HCT116 (cell line): ENCODE measurements at regions not wholly inside any gene's neighbourhood (a gene's known extent, or its start where the extent isn't known, plus 50 kb on each side); places are given as distances from the start of the nearest gene placed in this dataset.

ENCODE experiments used
- ATAC-seq: fragments of 200-7000 bp; cut with Tn5 transposase; 2 replicates; pipeline ENCODE4 v1.9.1; 2020; ENCODE audit warnings: mild to moderate bottlenecking, moderate library complexity
- BruUV-seq: library from RNA; stranded (reverse); fragments of 400-500 nt; replicated peaks from 2 replicates; lab custom pipeline; 2021; lab: Mats Ljungman, UMichigan
- CTCF ChIA-PET: fragments of 300-600 bp; sonication (Branson Sonifier 250); formaldehyde crosslinking; loops from one replicate; lab custom pipeline; 2021; ENCODE audit warnings: antibody characterized with exemption; lab: Charles Lee
- POLR2A ChIA-PET: fragments of 300-600, 350-600 bp; sonication (Branson Sonifier 250); formaldehyde crosslinking; loops from one replicate; lab custom pipeline; 2021; ENCODE audit warnings: antibody characterized with exemption; lab: Charles Lee
- RAD21 ChIA-PET, 2 experiments: fragments of 300-600 bp; sonication (Branson Sonifier 250); formaldehyde crosslinking; loops; one replicate each; lab custom pipeline; 2023; ENCODE audit warnings: low total read pairs in 2 of 2; ENCODE audit not compliant: uncharacterized antibody in 2 of 2, unreplicated experiment in 2 of 2, low non-redundant PET in 1 of 2; lab: Charles Lee
- DNase-seq: peaks from one replicate; pipeline ENCODE4 v3.0.0-alpha.2; 2010; ENCODE audit warnings: low read depth, low spot score
- H2AFZ ChIP-seq: fragments of 200-600 bp; shearing (Covaris generic), sonication (generic); 2 replicates; pipeline ENCODE4 v1.6.1; 2017; ENCODE audit warnings: low read depth, mixed run types, mixed read lengths, antibody characterized with exemption, low read length; ENCODE audit not compliant: poor library complexity, severe bottlenecking
- H3K27ac ChIP-seq: 2 replicates; pipeline ENCODE4 v1.5.1; 2012; ENCODE audit warnings: low read depth, low read length
- H3K27me3 ChIP-seq: fragments of 200-600 bp; sonication (generic); 2 replicates; pipeline ENCODE4 v1.6.1; 2016; ENCODE audit warnings: mixed run types, low read length, mixed read lengths; ENCODE audit not compliant: insufficient read depth
- H3K36me3 ChIP-seq, 2 experiments: fragments of 200-500 bp in 1 of 2; fragments of 200-600 bp in 1 of 2; sonication (Bioruptor generic) in 1 of 2; sonication (generic) in 1 of 2; 2 replicates each; pipeline versions ENCODE4 v1.5.1 to v1.6.1; 2014 to 2016; ENCODE audit warnings: low read length in 2 of 2, inconsistent platforms in 1 of 2, mixed read lengths in 1 of 2, mixed run types in 1 of 2; ENCODE audit not compliant: insufficient read depth in 2 of 2, control insufficient read depth in 1 of 2
- H3K4me1 ChIP-seq, 2 experiments: fragments of 200-600 bp in 1 of 2; sonication (generic) in 1 of 2; 2 replicates each; pipeline versions ENCODE4 v1.5.1 to v1.6.1; 2012 to 2017; ENCODE audit warnings: low read length in 2 of 2, inconsistent platforms in 1 of 2, mild to moderate bottlenecking in 1 of 2, mixed read lengths in 1 of 2, mixed run types in 1 of 2, moderate library complexity in 1 of 2; ENCODE audit not compliant: insufficient read depth in 2 of 2, control insufficient read depth in 1 of 2
- H3K4me2 ChIP-seq: fragments of 200-600 bp; sonication (generic); 2 replicates; pipeline ENCODE4 v1.6.1; 2017; ENCODE audit warnings: mixed run types, low read length, mixed read lengths
- H3K4me3 ChIP-seq, 2 experiments: fragments of 200-600 bp in 1 of 2; sonication (generic) in 1 of 2; replicated peaks in 1 of 2; 2 replicates each; pipeline ENCODE4 v1.5.1; 2011 to 2016; ENCODE audit warnings: low read length in 2 of 2, control low read depth in 1 of 2, low read depth in 1 of 2, mild to moderate bottlenecking in 1 of 2, mixed read lengths in 1 of 2, mixed run types in 1 of 2
- H3K79me2 ChIP-seq: fragments of 200-600 bp; sonication (generic); 2 replicates; pipeline ENCODE4 v1.6.1; 2017; ENCODE audit warnings: mild to moderate bottlenecking, mixed run types, low read length, moderate library complexity, mixed read lengths; ENCODE audit not compliant: insufficient read depth
- H3K9ac ChIP-seq: fragments of 200-600 bp; sonication (generic); 2 replicates; pipeline ENCODE4 v1.6.1; 2016; ENCODE audit warnings: low read length, mixed read lengths
- H3K9me2 ChIP-seq: fragments of 200-600 bp; sonication (generic), shearing (Covaris generic); 2 replicates; pipeline ENCODE4 v1.6.1; 2017; ENCODE audit warnings: mixed run types, mild to moderate bottlenecking, moderate library complexity; ENCODE audit not compliant: insufficient read depth
- H3K9me3 ChIP-seq, 2 experiments: fragments of 200-500 bp in 1 of 2; fragments of 200-600 bp in 1 of 2; sonication (Bioruptor generic) in 1 of 2; sonication (generic) in 1 of 2; 2 replicates each; pipeline ENCODE4 v1.6.1; 2014 to 2017; ENCODE audit warnings: low read length in 2 of 2, mixed read lengths in 2 of 2, inconsistent platforms in 1 of 2, low read depth in 1 of 2, mild to moderate bottlenecking in 1 of 2, mixed run types in 1 of 2, moderate library complexity in 1 of 2; ENCODE audit not compliant: control insufficient read depth in 1 of 2, insufficient read depth in 1 of 2
- H4K20me1 ChIP-seq: fragments of 200-600 bp; sonication (generic), shearing (Covaris generic); 2 replicates; pipeline ENCODE4 v1.6.1; 2017; ENCODE audit warnings: mixed run types, mild to moderate bottlenecking, moderate library complexity; ENCODE audit not compliant: insufficient read depth
- EGR1 ChIP-seq: IDR thresholded peaks from 2 replicates; pipeline ENCODE4 v1.6.1; 2012; ENCODE audit warnings: low read depth
- EZH2phosphoT487 ChIP-seq: fragments of 200-600 bp; IDR thresholded peaks from 2 replicates; pipeline ENCODE4 v1.6.1; 2018; ENCODE audit warnings: antibody characterized with exemption, borderline replicate concordance
- JUND ChIP-seq: IDR thresholded peaks from 2 replicates; pipeline ENCODE4 v1.6.1; 2012
- RAD21 ChIP-seq: IDR thresholded peaks from 2 replicates; pipeline ENCODE4 v1.6.1; 2012; ENCODE audit warnings: low read depth, mild to moderate bottlenecking
- SIN3A ChIP-seq: IDR thresholded peaks from 2 replicates; pipeline ENCODE4 v1.6.1; 2012; ENCODE audit warnings: low read depth
- SP1 ChIP-seq: IDR thresholded peaks from 2 replicates; pipeline ENCODE4 v1.6.1; 2012; ENCODE audit warnings: low read depth
- YY1 ChIP-seq: IDR thresholded peaks from 2 replicates; pipeline ENCODE4 v1.6.1; 2011; ENCODE audit warnings: low read length, low read depth, moderate library complexity, mild to moderate bottlenecking; ENCODE audit not compliant: insufficient replicate concordance; ENCODE audit errors: extremely low read depth
- ZFX ChIP-seq: fragments of 450-650 bp; IDR thresholded peaks from 2 replicates; pipeline ENCODE4 v1.6.1; 2017
- intact Hi-C: fragments of 100-400 bp; cut with micrococcal nuclease; formaldehyde crosslinking; loops from 2 replicates; pipeline ENCODE4 v1.10.0; 2022
- TF ChIP-seq, protein P1 (sequence below), 3 experiments: fragments of 200-600 bp in 1 of 3; sonication (generic) in 1 of 3; IDR thresholded peaks in 2 of 3; conservative IDR thresholded peaks in 1 of 3; 2 replicates each; pipeline ENCODE4 v1.5.1; 2012 to 2017; ENCODE audit warnings: low read depth in 2 of 3, low read length in 2 of 3, antibody characterized with exemption in 1 of 3, borderline replicate concordance in 1 of 3, control low read depth in 1 of 3, mild to moderate bottlenecking in 1 of 3, mixed read lengths in 1 of 3, mixed run types in 1 of 3, moderate library complexity in 1 of 3; ENCODE audit not compliant: insufficient read depth in 1 of 3
- TF ChIP-seq, protein P2 (sequence below): IDR thresholded peaks from 2 replicates; pipeline ENCODE4 v1.6.1; 2012

DNA sequence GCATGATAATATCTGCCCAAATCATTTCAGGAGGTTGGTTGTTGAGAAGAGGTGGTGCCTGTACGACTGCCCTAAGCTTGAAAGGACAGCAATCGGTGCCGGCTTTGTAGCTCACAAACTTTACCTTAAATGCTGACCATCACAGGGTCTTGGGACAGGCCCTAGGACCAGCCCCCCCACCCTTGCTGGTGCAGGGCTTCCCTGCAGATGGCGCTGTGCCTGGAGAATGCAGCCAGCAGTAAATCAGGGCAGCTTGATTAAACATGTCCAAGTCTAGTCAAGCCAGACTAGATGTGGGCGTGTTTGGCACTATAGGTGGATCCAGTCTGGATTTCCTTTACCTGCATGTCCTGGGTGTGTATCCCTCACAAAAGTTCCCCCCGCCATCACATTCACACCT, 135.5 kb upstream of the CRHR1 start:
- Histone ChIP-seq H3K27me3 (no peaks in the 10 kb centered on the region), H3K9me3 (no peaks in the 10 kb centered on the region), H3K36me3 (no peaks in the 10 kb centered on the region), H3K4me1 (no peaks in the 10 kb centered on the region), H3K27ac (no peak overlapping the region), H3K4me2 (no peak overlapping the region), H4K20me1 (no peaks in the 10 kb centered on the region), H3K9ac (no peak overlapping the region), H3K9me2 (no peaks in the 10 kb centered on the region), H3K79me2 (no peaks in the 10 kb centered on the region), H3K4me3 (no peak overlapping the region), H2AFZ (no peak overlapping the region)
- BruUV-seq: no TSS peak
- ChIA-PET RAD21 (interaction anchor here in 1 of 2 experiments (1.0 to 1.3 kb wide), 2 partner anchors 200 to 203 kb away, joined by 3 to 7 read pairs; no protein-coding TSS in a partner anchor), CTCF (interaction anchor here (1.4 to 2.4 kb wide), 6 partner anchors 8 to 203 kb away, joined by 3 to 11 read pairs (median 6); no protein-coding TSS in a partner anchor), POLR2A (no interaction called here)
- no peak for TF ChIP-seq JUND
- peak; percentile 58 for TF ChIP-seq RAD21
- TF ChIP-seq, protein P1, sequence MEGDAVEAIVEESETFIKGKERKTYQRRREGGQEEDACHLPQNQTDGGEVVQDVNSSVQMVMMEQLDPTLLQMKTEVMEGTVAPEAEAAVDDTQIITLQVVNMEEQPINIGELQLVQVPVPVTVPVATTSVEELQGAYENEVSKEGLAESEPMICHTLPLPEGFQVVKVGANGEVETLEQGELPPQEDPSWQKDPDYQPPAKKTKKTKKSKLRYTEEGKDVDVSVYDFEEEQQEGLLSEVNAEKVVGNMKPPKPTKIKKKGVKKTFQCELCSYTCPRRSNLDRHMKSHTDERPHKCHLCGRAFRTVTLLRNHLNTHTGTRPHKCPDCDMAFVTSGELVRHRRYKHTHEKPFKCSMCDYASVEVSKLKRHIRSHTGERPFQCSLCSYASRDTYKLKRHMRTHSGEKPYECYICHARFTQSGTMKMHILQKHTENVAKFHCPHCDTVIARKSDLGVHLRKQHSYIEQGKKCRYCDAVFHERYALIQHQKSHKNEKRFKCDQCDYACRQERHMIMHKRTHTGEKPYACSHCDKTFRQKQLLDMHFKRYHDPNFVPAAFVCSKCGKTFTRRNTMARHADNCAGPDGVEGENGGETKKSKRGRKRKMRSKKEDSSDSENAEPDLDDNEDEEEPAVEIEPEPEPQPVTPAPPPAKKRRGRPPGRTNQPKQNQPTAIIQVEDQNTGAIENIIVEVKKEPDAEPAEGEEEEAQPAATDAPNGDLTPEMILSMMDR (IDR thresholded peaks at IDR 0.05 in 2 of 3, conservative IDR thresholded peaks at IDR 0.05 in 1 of 3; ENCODE audit: borderline replicate concordance in 1 of 3, insufficient read depth in 1 of 3, low read depth in 2 of 3, low read length in 2 of 3): peak; percentile 55 to 78 (median 74); a peak in 5 of 6 replicates
- intact Hi-C loops: no loop called here
- no peak for DNase-seq
- peak; percentile 73 for ATAC-seq

DNA sequence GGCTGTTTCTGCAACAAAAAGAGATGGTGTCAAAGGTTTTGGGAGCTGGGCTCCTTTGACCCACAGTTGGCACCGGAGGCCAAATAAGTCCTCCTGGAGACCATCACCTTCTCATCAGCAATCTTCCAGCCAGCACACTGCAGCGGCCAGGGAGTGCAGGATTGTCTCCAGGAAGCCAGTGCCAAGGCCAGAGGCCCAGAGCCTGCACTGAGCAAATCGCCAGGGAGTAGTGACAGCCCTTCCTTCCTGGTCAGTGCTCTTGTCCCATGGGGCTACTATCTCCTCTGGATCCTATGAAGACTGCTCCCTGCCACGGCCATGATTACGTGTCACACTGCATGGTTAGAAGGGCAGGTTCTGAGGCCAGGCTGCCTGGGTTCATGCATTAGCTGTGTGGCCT, 134.3 kb upstream of the CRHR1 start:
- no peaks in the 10 kb centered on the region for H3K27me3 ChIP-seq
- H3K4me1 ChIP-seq: no peaks in the 10 kb centered on the region
- H3K79me2 ChIP-seq: no peaks in the 10 kb centered on the region
- ChIA-PET RAD21 (no interaction called here), CTCF (interaction anchor here (1.4 kb wide), 1 partner anchor 10 kb away, joined by 3 read pairs; no protein-coding TSS in a partner anchor), POLR2A (no interaction called here)
- H3K9me2 ChIP-seq: no peaks in the 10 kb centered on the region
- no peaks in the 10 kb centered on the region for H3K9me3 ChIP-seq
- no peak overlapping the region for H2AFZ ChIP-seq
- DNase-seq (no peak), ATAC-seq (no peak)
- no peak overlapping the region for H3K4me2 ChIP-seq
- H3K9ac ChIP-seq: no peak overlapping the region
- no peaks in the 10 kb centered on the region for H3K36me3 ChIP-seq
- H4K20me1 ChIP-seq: no peaks in the 10 kb centered on the region
- no peak overlapping the region for H3K4me3 ChIP-seq
- TF ChIP-seq EGR1: no peak
- no peak for TF ChIP-seq EZH2phosphoT487
- TF ChIP-seq, protein P2, sequence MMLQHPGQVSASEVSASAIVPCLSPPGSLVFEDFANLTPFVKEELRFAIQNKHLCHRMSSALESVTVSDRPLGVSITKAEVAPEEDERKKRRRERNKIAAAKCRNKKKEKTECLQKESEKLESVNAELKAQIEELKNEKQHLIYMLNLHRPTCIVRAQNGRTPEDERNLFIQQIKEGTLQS: no peak
- no peak for TF ChIP-seq ZFX
- no peak for TF ChIP-seq SIN3A
- TF ChIP-seq YY1: no peak
- no peak for TF ChIP-seq SP1
- BruUV-seq: no TSS peak
- no peak overlapping the region for H3K27ac ChIP-seq
- intact Hi-C loops: no loop called here
